ENCODE measurements at regions not wholly inside any gene's neighbourhood (a gene's known extent, or its start where the extent isn't known, plus 50 kb on each side); places are given as distances from the start of the nearest gene placed in this dataset.

GRCh38 chr11:122512688-122513087 lies 142.8 kb upstream of the UBASH3B start (continued):
- no peak for TF ChIP-seq GMEB1 (CRISPR knock-in tag; IDR thresholded peaks at IDR 0.05)

- intact Hi-C loops (cut with micrococcal nuclease) (loop anchor here (5.0 kb wide), 1 partner anchor 1998 kb away; the partner anchor contains the start of gene GRIK4), in situ Hi-C loops (cut with MboI) (loop anchor here (10.0 kb wide), 1 partner anchor 855 kb away; no protein-coding TSS in a partner anchor)
- ATAC-seq (no peak), FAIRE-seq (no peak), DNase-seq (ENCODE audit: extremely low read depth in 1 of 4, low spot score in 3 of 4) (no peak)
- no peak overlapping the region for H3K9ac ChIP-seq (ENCODE audit: insufficient read depth in 1 of 2, low read depth in 2 of 2, low read length in 2 of 2)
- no peak overlapping the region for H3K4me2 ChIP-seq (ENCODE audit: insufficient read depth, low read length)
- H3K36me3 ChIP-seq (ENCODE audit: control insufficient read depth, insufficient read depth, low read length): no peaks in the 10 kb centered on the region
- H3K27ac ChIP-seq (ENCODE audit: extremely low read depth, low read depth, low read length): no peak overlapping the region
- WGBS (ENCODE audit: insufficient coverage, low coverage, missing lambda C conversion rate): 2% methylated on average over 15 of the region's 15 CpGs
- TF ChIP-seq ZNF583 (CRISPR knock-in tag; IDR thresholded peaks at IDR 0.05): no peak
- TF ChIP-seq SRSF9 (IDR thresholded peaks at IDR 0.05; ENCODE audit: borderline replicate concordance, low read depth, low read length): no peak
- no peak for TF ChIP-seq MCM3 (IDR thresholded peaks at IDR 0.05)
- TF ChIP-seq ZNF512 (tag; IDR thresholded peaks at IDR 0.05): no peak
- no peak for TF ChIP-seq ZNF717 (CRISPR knock-in tag; IDR thresholded peaks at IDR 0.05)
- TF ChIP-seq MAFG (tag; conservative IDR thresholded peaks at IDR 0.05): no peak
- no peak for TF ChIP-seq L3MBTL2 (IDR thresholded peaks at IDR 0.05)
- TF ChIP-seq ATF3 (IDR thresholded peaks at IDR 0.05): no peak
- TF ChIP-seq ATF3 (CRISPR knock-in tag; conservative IDR thresholded peaks at IDR 0.05): no peak
- TF ChIP-seq ZNF24 (IDR thresholded peaks at IDR 0.05): no peak
- TF ChIP-seq ZBTB9 (CRISPR knock-in tag; IDR thresholded peaks at IDR 0.05): no peak
- TF ChIP-seq CBX8 (IDR thresholded peaks at IDR 0.05; ENCODE audit: borderline replicate concordance, extremely low read depth, low read depth, low read length, poor library complexity, severe bottlenecking): no peak
- TF ChIP-seq CHCHD3 (CRISPR knock-in tag; IDR thresholded peaks at IDR 0.05): no peak
- no peak for TF ChIP-seq CXXC5 (CRISPR knock-in tag; IDR thresholded peaks at IDR 0.05)
- no peak for TF ChIP-seq ZNF282 (CRISPR knock-in tag; IDR thresholded peaks at IDR 0.05)
- no TSS peak for BruUV-seq (replicated peaks)
- no peaks in the 10 kb centered on the region for H4K20me1 ChIP-seq (replicated peaks; ENCODE audit: control insufficient read depth, insufficient read depth, low read length)
- no peaks in the 10 kb centered on the region for H3K9me1 ChIP-seq (ENCODE audit: control insufficient read depth, insufficient read depth, low read length)
- H3K27me3 ChIP-seq (ENCODE audit: control insufficient read depth in 2 of 2, insufficient read depth in 2 of 2, low read length in 2 of 2): no peaks in the 10 kb centered on the region
- H2AFZ ChIP-seq (ENCODE audit: low read depth, low read length): no peak overlapping the region
- CTCF ChIA-PET (ENCODE audit: low intra/inter-chr PET ratio): no interaction called here
- no peaks in the 10 kb centered on the region for H3K9me3 ChIP-seq (replicated peaks; ENCODE audit: control insufficient read depth, insufficient read depth, low read depth, low read length)
- POLR2A ChIA-PET: no interaction called here
- H3K4me1 ChIP-seq (replicated peaks in 1 of 2; ENCODE audit: control insufficient read depth in 2 of 2, insufficient read depth in 2 of 2, low read length in 2 of 2): no peaks in the 10 kb centered on the region
- H3K4me3 ChIP-seq: no peak overlapping the region
- H3K79me2 ChIP-seq (ENCODE audit: control insufficient read depth, insufficient read depth, low read length): no peaks in the 10 kb centered on the region
Observed at GRCh38 chr11:122509899-122510298, 145.6 kb upstream of the UBASH3B start.

All from K562 (cell line).